Stomach (tissue), 4 donors: ENCODE measurements at regions not wholly inside any gene's neighbourhood (a gene's known extent, or its start where the extent isn't known, plus 50 kb on each side); places are given as distances from the start of the nearest gene placed in this dataset.

ENCODE experiments used
- CTCF ChIP-seq, 7 experiments: fragments of 450-650 bp in 4 of 7; fragments of 200-600 bp in 3 of 7; sonication (generic) in 3 of 7; IDR thresholded peaks; one replicate each; pipeline ENCODE4 v1.5.1; 2016 to 2019; ENCODE audit warnings: antibody characterized with exemption in 7 of 7, control low read depth in 2 of 7, mild to moderate bottlenecking in 1 of 7
- EP300 ChIP-seq: sonication (generic); formaldehyde crosslinking; IDR thresholded peaks from one replicate; pipeline ENCODE4 v1.6.1; 2017; ENCODE audit warnings: antibody characterized with exemption
- POLR2AphosphoS5 ChIP-seq, 3 donors: sonication (generic); formaldehyde crosslinking; IDR thresholded peaks; one replicate each; pipeline ENCODE4 v1.6.1; 2016; ENCODE audit warnings: antibody characterized with exemption in 3 of 3

GRCh38 chr12:114986178-114986714 lies 302.3 kb upstream of the TBX3 start:
- TF ChIP-seq CTCF (IDR thresholded peaks at IDR 0.05) (no peak), POLR2AphosphoS5 (IDR thresholded peaks at IDR 0.05) (no peak), EP300 (no peak)
